HG03520 (cell line): ENCODE measurements at regions not wholly inside any gene's neighbourhood (a gene's known extent, or its start where the extent isn't known, plus 50 kb on each side); places are given as distances from the start of the nearest gene placed in this dataset.

Experiments used
- ATAC-seq: cut with Tn5 transposase; IDR thresholded peaks from one replicate; pipeline ENCODE4 v1.9.1; 2021; ENCODE audit warnings: mild to moderate bottlenecking, moderate library complexity; ENCODE audit not compliant: unreplicated experiment

DNA sequence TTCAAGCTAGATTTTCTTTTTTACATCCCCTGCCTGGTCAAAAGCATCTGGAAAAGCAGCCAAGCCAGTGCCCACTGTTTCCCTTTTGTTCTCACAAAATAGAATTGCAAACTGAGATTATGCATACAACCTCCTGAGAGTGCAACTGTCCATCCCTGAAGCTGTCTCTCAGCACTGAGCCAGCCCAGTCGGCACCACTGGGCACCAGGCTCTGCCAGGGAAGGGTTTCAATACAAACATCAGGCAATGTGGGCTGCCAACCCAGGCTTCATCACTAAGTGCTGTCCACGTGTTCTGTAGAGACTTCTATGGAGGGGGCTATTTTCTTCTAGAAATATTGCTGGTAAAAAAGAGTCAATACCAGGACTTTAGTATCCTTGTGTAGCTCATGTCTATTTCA, 356.3 kb upstream of the TBL1XR1 start:
- no peak for ATAC-seq

DNA sequence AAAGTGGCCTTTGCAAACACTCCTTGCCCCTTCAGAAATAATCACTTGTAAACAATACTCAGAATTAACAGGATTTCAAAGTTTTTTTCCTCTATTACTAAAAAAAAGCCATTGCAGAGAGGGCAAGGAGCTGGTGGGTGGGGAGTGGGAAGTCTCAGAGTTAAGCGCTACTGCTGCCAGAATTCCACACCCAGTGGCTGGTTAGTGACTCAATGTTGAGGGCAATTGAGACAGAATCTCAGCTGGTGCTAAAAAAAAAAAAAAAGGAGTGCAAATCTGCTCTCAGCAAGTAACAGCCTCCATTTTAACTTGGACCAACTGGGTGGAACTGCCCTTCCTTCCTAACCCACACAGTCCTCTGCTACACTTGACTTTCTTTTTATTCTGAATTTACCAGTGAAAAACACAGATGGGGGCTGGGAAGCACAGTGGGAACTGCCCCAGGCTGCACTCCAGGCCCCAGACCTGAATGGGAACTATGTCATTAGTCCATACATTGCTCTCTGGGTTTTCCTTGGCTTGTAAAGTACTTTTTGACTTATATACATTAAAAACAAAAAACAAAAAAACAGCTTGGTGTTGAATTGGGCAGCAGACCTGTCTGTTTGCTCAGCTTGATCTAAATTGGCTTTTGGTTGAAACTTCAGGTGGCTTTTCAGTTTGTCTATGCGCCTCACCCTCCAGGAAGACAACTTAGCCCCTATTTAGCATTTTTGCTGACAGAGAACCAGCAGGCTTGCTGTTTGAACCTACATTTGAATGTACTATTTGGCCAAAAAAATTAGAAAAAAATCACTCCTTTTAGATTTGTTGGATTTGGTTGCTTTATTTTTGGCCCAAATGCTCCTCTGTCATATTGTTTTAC, 357.8 kb upstream of the TBL1XR1 start:
- no peak for ATAC-seq

DNA sequence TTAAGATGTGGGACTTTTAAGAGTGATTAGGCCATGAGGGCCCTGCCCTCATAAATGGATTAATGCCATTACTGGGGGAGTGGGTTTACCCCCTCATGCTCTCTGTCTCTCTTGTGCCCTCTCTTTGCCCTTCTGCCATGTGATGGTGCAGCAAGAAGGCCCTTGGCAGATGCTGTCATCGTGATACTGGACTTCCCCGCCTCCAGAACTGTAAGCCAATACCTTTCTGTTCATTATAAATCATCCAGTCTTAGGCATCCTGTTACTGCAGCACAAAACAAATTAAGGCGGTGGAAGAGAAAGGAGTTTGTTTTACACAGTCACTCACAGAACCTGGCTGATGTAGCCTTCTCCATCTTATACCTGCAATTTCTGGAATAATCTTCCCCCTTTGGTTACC, 360.3 kb upstream of the TBL1XR1 start:
- ATAC-seq, result no peak

DNA sequence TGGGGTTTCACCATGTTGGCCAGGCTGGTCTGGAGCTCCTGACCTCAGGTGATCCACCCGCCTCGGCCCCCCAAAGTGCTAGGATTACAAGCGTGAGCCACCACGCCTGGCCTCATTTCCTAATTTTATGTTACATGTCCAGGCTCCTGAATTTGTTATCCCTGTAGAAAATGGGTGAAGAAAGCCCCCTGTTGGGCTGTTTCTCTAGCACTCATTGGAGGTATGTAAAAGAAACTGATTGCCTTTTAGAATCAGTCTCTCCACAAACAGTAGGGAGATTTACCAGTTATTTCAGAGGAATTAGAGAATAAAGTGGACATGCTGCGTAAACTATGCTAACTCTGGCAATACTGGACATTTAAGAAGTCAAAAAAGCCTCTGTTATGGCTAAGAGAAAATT, 364.1 kb upstream of the TBL1XR1 start:
- no peak for ATAC-seq

DNA sequence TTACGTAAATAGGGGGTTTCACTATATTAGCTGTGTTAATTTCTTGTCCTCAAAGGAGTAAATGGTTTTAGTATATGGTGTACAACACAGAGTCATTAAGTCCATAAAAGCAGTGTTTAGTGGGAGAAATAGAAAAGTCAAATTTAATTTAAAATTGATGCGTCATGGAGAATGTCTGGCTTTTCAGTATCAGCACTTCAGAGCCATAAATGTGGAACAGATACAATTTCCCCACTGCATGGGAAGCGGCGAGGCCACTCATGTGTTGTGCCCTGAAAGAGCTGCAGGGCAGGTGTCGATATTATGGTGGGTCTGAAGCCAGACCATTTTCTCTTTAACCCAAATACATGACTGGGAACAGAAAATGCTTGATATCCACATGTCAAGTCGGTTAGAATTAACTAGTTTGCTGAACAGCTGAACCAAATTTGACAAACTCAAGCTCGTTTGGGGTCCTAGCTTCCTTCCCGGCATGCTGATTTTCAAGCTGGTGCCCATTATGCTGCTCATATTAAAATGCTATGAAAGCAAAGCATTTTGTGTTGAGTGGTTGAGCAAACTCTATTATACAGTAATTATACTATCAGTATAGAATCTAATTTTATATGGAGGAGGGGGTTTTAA, 364.6 kb upstream of the TBL1XR1 start:
- ATAC-seq, result no peak

DNA sequence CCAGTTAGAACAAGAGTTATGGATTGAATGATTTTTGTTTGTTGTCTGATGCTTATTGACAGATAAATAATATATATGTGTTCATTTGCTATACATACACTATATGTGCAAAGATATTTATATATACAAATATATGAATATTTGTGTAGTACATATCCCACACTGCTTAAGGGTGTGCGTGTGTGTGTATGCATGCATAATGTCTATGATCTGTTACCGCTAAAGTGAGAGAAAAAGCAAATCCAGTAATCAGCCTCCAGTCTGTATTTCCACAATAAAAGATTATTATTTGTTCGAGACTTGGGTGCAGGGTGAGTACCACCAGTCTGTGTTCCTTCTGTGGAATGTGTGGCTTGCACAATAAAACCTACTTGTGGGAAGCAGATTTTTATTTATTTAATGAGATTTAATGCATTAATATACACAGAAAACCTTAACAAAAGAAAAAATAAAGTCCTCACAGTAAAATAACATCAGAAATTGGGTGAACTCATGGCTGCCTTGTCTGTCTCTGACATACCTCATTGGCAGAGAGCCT, 366.0 kb upstream of the TBL1XR1 start:
- ATAC-seq, result no peak

DNA sequence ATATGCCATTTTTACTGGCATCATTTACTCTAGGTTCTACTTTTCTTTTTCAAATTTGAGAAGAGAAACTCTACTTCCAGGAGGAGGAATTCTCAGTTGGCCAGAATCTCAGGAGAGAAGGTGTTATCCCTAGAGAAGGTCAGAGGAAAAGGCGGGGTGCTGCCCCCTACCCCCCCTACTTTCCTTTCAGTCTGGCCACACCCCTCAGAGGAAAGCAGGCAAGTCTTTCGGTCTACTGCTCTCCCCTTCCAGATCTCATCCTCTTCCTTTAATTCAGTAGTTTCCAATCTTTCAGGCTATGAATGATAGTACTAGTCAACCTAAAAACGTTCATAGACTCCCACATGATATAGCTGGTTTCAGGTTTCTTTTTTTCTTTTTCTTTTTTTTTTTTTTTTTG, 366.5 kb upstream of the TBL1XR1 start:
- no peak for ATAC-seq

DNA sequence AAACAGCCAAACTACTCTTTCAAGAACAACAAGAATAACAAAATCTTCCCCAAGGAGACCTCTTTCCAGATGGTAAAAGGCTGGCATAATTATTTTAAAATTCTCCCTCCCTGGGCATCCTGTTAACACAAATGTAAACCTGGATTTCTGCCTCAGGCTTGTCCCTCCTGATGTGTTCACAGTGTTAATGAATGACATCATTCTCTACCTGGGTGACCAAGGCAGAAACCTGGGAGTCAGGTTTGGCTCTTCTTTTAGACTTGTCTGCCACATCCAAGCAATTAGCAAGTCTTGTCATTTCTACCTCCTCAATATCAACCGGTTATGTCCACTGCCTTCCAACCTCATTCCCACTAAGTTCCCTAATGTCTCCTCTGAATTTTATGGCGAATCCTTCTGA, 368.7 kb upstream of the TBL1XR1 start:
- no peak for ATAC-seq

DNA sequence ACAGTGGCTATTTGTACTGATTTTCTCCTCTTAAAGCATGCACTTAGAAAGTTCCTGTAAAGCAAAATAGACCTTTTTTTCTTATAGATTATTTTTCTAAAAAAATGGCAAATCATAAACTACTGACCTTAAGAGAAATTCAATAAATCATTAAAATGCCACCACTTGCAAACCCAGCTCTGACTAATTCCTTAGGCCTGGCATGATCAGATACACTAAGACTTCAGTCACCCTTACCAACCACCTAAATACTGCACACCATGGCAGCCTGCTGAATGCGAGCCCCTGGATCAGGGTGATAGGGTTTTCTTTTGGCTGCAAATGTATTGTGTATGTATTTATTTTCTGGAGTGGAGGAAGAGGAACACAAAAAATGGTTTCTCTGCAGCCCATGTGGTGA, 370.6 kb upstream of the TBL1XR1 start:
- no peak for ATAC-seq

DNA sequence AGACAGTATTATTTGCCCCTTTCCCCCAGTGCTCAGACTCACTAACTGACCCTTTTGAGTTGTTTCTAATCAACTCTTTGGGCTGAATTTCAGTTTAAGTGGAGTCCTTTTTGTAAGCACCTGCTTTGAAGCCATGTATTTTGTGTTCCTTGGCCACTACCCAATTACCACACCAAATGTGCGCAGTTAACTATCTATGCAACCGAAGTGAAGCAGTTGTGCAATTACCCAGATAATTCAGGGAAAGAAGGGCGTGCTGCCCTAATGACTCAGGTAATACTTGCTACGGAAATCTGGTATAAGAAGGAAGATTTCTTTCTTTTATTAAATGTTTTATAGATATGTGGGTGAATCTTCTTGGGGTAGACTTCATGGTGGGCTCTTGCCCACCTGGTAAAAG, 371.9 kb upstream of the TBL1XR1 start:
- no peak for ATAC-seq

DNA sequence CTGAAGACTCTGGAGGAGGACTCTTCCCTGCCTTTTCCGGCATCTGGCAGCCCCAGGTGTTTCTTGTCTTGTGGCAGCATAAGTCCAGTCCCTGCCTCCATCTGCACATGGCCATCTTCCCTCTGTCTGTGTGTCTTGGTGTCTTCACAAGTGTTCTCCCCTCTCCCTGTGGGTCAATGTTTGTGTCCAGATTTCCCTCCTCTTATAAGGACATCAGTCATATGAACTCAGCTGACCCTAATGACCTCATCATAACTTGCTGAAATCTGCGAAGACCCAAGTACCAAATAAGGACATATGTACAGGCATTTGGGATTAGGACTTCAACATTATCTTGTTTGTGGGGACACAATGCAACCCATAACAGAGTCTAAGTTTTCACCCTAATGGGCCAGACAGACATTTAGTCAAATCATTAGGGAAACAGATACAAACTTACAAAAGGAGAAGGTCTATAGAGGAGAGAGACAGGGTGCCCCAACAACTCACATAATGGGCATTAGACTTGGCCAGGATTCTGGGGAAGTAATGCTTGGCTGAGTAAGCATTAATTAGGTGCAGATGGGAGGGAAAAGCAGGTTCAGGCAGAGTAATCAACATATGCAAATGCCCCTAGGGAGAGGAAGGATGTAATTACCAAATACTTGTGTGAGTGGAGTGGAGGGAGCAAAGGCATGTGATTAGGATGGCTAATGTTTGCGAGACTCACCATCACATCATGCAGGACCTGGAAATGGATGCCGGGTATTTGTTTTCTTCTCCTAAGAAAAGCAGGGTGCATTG, 372.8 kb upstream of the TBL1XR1 start:
- no peak for ATAC-seq

DNA sequence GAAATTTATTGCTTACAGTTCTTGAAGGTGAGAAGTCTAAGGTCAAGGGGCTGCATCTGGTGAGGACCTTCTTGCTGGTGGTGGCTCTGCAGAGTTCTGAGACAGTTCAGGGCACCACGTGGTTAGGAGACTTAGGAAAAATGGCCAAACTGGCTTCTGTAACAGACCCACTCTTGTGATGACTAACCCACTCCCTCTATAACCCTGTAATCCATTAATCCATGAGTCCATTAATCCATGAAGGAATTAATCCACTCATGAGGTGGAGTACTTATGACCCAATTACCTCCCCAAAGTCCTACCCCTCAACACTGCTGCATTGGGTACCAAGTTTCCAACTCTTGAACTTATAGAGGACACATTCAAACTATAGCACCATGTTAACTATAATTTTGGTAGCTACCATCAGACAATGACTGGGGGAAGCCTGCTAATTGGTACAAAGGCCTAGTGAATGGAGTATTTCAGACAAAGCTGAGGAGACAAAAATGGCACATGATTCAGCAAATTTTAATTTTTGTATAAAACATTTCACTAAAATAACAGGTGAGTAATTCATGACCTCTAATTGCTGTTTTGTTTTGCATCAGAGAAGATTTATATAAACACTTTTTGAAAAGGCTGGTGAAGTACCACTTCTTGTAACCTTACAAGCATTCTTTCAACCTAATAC, 374.1 kb upstream of the TBL1XR1 start:
- ATAC-seq, result no peak

DNA sequence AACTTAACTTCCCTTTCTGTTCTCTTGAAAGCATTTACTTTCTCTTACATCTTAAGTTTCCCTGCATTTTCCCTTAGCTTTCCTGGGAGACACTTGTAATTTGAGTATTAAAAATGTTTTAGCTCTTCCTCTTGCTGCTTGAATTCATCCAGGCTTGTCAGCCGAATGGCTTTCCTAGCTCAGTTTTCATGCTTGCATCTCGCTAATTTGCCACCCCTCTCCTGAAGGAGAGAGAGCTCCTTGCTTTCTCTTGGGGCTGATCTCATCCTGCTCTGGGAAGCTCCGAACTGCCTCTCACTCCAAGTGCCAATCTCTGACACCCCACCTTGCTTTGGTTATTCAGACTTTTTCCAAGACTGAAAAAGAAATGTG, 374.6 kb upstream of the TBL1XR1 start:
- no peak for ATAC-seq

DNA sequence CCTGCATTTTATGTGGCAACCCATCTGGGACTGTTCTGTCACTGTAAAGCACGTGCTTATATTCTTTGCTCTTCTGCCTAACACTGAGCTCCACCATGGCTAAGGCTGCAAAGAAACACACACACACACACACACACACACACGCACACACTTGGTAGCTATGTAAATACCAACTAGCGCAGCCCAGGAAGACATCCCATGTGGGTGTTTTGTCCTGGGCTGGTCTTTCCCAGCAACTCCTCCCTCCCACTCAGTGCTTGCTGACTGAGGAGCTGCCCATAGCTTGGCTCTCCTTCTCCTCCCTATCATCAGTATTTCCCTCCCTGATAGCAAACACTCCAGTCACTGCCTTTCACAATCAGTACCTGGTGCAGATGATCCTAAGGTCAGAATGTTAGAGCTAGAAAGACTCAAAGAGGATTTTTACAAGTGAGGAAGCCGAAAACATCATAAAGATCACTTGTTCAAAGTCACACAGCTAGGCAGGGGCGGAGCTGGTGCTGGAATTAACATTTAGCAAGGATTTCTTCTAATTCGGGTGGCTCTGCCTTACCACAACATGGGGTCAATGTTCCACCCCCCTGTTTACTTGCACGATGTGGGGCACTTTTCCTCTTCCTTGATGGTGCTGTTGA, 377.1 kb upstream of the TBL1XR1 start:
- ATAC-seq, result no peak

DNA sequence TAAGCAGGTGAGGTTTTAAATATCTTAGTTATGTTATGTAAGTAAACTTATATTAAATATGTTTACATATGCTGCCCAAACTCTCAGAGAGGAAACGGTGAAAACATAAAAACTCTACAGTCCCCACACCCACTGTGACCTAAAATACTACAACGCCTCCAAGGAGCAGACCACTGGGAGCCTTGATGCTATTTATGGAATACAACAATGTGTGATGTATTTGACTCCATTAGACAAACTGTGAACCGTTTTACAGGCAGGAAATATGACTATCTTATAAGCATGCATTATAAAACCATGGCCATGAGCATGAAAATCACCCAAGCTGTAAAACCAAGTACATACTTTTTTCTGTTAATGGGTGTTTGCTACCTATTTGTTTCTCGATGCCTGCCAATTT, 379.5 kb upstream of the TBL1XR1 start:
- no peak for ATAC-seq

DNA sequence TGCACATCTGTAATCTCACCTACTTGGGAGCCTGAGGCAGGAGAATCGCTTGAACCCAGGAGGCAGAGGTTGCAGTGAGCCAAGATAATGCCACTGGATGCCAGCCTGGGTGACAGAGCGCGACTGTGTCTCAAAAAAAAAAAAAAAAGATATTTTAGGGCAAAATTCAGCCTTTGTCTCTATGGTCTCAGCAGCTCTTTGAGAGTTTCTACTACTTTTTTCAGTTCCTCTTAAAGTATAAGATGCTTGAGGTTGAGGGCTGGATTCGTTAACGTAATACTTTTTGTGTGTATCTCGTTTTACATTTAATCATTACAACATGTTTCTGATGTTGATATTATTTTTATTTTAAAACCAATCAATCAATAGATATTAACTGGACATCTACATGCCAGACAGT, 381.2 kb upstream of the TBL1XR1 start:
- peak; percentile 61 for ATAC-seq

DNA sequence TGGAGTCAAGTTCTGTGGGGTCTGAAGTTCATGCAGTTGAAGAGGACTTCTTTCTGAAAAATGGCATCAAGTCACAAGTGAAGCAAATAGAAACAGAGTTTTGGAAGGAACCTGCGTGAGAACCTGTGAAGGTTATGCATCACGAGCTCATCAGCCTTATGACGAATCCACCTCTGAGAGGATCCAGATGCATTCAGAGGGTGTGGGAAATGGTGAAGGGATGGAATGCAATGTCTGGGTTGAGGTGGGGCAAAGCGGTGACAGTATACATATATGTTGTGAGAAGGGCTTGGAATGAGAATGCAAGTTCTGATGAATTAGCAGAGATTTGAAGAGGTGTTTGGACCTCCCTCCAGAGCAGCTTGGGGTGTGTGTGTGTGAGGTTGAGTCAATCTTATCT, 382.1 kb upstream of the TBL1XR1 start:
- ATAC-seq, result no peak

DNA sequence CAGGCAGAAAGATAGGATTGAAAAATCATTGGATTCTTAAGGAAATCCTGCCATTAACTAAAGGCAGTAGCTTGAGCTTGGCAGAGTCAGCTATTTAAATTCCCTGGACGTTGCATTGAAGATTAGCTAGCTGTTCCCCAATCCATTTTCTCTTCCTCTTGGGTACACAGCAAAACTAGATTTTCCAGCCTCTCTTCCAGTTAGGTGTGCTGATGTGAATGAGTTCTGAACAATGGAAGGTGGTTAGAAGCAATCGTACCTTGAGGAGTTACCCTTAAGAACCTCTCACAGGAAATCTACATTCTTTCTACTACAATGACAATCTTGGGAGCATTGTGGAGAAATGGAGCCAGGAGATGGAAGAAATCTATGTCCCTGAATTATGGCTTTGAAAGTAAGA, 383.2 kb upstream of the TBL1XR1 start:
- no peak for ATAC-seq

DNA sequence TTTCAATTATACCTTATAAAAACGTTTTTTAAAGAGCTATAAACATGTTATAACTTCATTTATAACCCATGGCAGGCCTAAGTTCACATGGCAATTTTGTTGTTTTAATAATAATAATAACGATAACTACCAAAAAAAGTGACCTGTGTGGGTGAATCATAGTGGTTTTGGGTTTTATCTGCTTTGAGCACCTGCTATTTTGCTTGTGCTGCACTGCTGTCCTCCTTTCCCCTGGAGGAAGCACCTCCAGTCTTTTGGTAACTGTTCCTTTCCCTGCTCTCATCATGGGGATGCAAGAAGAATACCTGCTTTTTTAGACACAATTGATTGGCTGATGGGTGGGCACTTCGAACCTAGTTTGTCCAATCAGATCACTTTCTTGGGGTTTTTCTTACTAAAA, 388.0 kb upstream of the TBL1XR1 start:
- no peak for ATAC-seq

DNA sequence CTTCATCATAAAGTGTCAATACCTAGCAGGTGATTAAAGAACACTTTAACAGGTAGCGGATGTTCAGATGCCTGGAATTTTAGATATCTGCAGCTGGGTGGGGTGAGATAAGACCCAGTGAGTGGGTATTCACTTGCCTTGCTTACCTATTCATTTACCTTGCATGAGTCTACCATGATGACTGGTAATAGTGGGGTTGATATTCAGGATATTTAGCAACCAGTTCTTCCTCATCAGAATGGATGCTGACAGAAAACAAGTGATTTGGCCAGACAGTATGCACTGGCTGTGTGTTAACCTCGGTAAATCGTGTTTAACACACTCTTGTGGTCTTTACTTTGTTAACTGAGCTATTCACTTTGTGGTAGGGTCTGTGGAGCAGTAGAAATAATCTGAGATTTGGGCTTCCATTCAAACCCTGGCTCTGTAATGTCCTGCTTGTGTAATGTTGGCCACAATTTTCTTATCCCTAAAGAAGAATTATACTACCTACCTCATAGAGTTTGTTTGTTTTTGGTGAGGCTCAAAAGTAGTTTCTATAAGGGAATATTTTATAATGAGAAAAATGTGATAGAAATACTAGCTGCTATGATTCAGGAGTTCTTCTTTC, 391.9 kb upstream of the TBL1XR1 start:
- no peak for ATAC-seq
